WTC11 (cell line): ENCODE measurements at regions not wholly inside any gene's neighbourhood (a gene's known extent, or its start where the extent isn't known, plus 50 kb on each side); places are given as distances from the start of the nearest gene placed in this dataset.

Experiments
- ATAC-seq: fragments of 200-7000 bp; cut with Tn5 transposase; 2 replicates; pipeline ENCODE4 v1.10.0; 2021; ENCODE audit warnings: mild to moderate bottlenecking, moderate library complexity
- CTCF ChIA-PET: fragments of 300-600 bp; sonication (Branson Sonifier 250); formaldehyde crosslinking; loops from one replicate; lab custom pipeline; 2021; ENCODE audit warnings: antibody characterized with exemption; lab: Charles Lee
- POLR2A ChIA-PET: fragments of 350-600 bp; sonication (Branson Sonifier 250); formaldehyde crosslinking; loops from one replicate; lab custom pipeline; 2021; ENCODE audit warnings: antibody characterized with exemption; lab: Charles Lee
- DNase-seq: peaks from one replicate; pipeline ENCODE4 v3.0.0; 2021; ENCODE audit warnings: low spot score
- H3K27ac Mint-ChIP-seq: 2 replicates; pipeline ENCODE4 v1.8.0; 2021; ENCODE audit warnings: mixed read lengths
- H3K27me3 Mint-ChIP-seq: 2 replicates; pipeline ENCODE4 v1.8.0; 2021; ENCODE audit warnings: low read depth, mild to moderate bottlenecking, moderate library complexity, mixed read lengths
- H3K36me3 Mint-ChIP-seq: 2 replicates; pipeline ENCODE4 v1.8.0; 2021; ENCODE audit warnings: mixed read lengths
- H3K4me1 Mint-ChIP-seq: 2 replicates; pipeline ENCODE4 v1.8.0; 2022; ENCODE audit warnings: mixed read lengths
- H3K4me3 Mint-ChIP-seq: 2 replicates; pipeline ENCODE4 v1.8.0; 2021; ENCODE audit warnings: mild to moderate bottlenecking, moderate library complexity, mixed read lengths
- H3K9me3 Mint-ChIP-seq: 2 replicates; pipeline ENCODE4 v1.8.0; 2021; ENCODE audit warnings: mixed read lengths
- AR ChIP-seq: fragments of 250-450 bp; sonication (Bioruptor Pico); IDR thresholded peaks from 2 replicates; pipeline ENCODE4 v1.9.0; 2021; ENCODE audit warnings: mild to moderate bottlenecking
- ATF1 ChIP-seq: sonication (generic); formaldehyde crosslinking; IDR thresholded peaks from 2 replicates; pipeline ENCODE4 v1.8.1; 2023; ENCODE audit warnings: mild to moderate bottlenecking, moderate library complexity, missing genetic modification reagents
- CREB1 ChIP-seq: sonication (generic); formaldehyde crosslinking; IDR thresholded peaks from 2 replicates; pipeline ENCODE4 v1.8.0; 2023; ENCODE audit warnings: mild to moderate bottlenecking, missing genetic modification reagents
- CREM ChIP-seq: sonication (generic); formaldehyde crosslinking; IDR thresholded peaks from 2 replicates; pipeline ENCODE4 v1.8.1; 2022; ENCODE audit warnings: mild to moderate bottlenecking, missing genetic modification reagents, moderate library complexity
- E2F5 ChIP-seq: sonication (generic); formaldehyde crosslinking; IDR thresholded peaks from 2 replicates; pipeline ENCODE4 v1.8.1; 2022; ENCODE audit warnings: mild to moderate bottlenecking, moderate library complexity, missing genetic modification reagents
- FOXJ3 ChIP-seq: sonication (generic); formaldehyde crosslinking; IDR thresholded peaks from 2 replicates; pipeline ENCODE4 v1.9.0; 2021; ENCODE audit warnings: missing genetic modification reagents, mild to moderate bottlenecking, borderline replicate concordance
- FOXP1 ChIP-seq: sonication (generic); formaldehyde crosslinking; IDR thresholded peaks from 2 replicates; pipeline ENCODE4 v1.8.0; 2022; ENCODE audit warnings: missing genetic modification reagents, mild to moderate bottlenecking, moderate library complexity, borderline replicate concordance
- FOXP4 ChIP-seq: sonication (generic); formaldehyde crosslinking; IDR thresholded peaks from 2 replicates; pipeline ENCODE4 v1.8.0; 2022; ENCODE audit warnings: mild to moderate bottlenecking, missing genetic modification reagents
- HMGXB4 ChIP-seq: sonication (generic); formaldehyde crosslinking; IDR thresholded peaks from 2 replicates; pipeline ENCODE4 v1.8.1; 2023; ENCODE audit warnings: mild to moderate bottlenecking, moderate library complexity, missing genetic modification reagents
- JAZF1 ChIP-seq: fragments of 250-450 bp; sonication (Bioruptor Pico); IDR thresholded peaks from 2 replicates; pipeline ENCODE4 v1.9.0; 2021; ENCODE audit warnings: moderate library complexity, mild to moderate bottlenecking, inconsistent platforms
- MYBL2 ChIP-seq: sonication (generic); formaldehyde crosslinking; IDR thresholded peaks from 2 replicates; pipeline ENCODE4 v1.8.1; 2023; ENCODE audit warnings: mild to moderate bottlenecking, moderate library complexity, missing genetic modification reagents
- NR1H2 ChIP-seq: sonication (generic); formaldehyde crosslinking; IDR thresholded peaks from 2 replicates; pipeline ENCODE4 v1.9.0; 2021; ENCODE audit warnings: mild to moderate bottlenecking, moderate library complexity, missing genetic modification reagents
- PREB ChIP-seq: sonication (generic); formaldehyde crosslinking; IDR thresholded peaks from 2 replicates; pipeline ENCODE4 v1.8.1; 2022; ENCODE audit warnings: mild to moderate bottlenecking, missing genetic modification reagents, moderate library complexity, borderline replicate concordance
- ZNF219 ChIP-seq: sonication (generic); formaldehyde crosslinking; IDR thresholded peaks from 2 replicates; pipeline ENCODE4 v1.8.0; 2023; ENCODE audit warnings: missing genetic modification reagents, mild to moderate bottlenecking, borderline replicate concordance
- ZNF263 ChIP-seq: sonication (generic); formaldehyde crosslinking; IDR thresholded peaks from 2 replicates; pipeline ENCODE4 v1.8.1; 2022; ENCODE audit warnings: low read depth, mild to moderate bottlenecking, moderate library complexity, missing genetic modification reagents
- ZNF396 ChIP-seq: fragments of 250-450 bp; sonication (Bioruptor Pico); IDR thresholded peaks from 2 replicates; pipeline ENCODE4 v1.8.0; 2021; ENCODE audit warnings: mild to moderate bottlenecking, moderate library complexity, borderline replicate concordance
- ZNF425 ChIP-seq: fragments of 250-450 bp; sonication (Bioruptor Pico); conservative IDR thresholded peaks from 2 replicates; pipeline ENCODE4 v1.9.0; 2021; ENCODE audit warnings: mild to moderate bottlenecking
- ZNF671 ChIP-seq: fragments of 250-450 bp; sonication (Bioruptor Pico); IDR thresholded peaks from 2 replicates; pipeline ENCODE4 v1.8.0; 2021; ENCODE audit warnings: mild to moderate bottlenecking

GRCh38 chrX:146141221-146141620, 323.6 kb downstream of the SLITRK2 start:
- ChIA-PET POLR2A (no interaction called here), CTCF (no interaction called here)

GRCh38 chrX:146144039-146144438, 326.4 kb downstream of the SLITRK2 start:
- Mint-ChIP-seq H3K36me3 (peaks cover 22% of the 10 kb centered on the region), H3K4me3 (no peak overlapping the region), H3K4me1 (no peaks in the 10 kb centered on the region), H3K27ac (no peak overlapping the region), H3K27me3 (peaks cover 2% of the 10 kb centered on the region; the same call in 1 of the 2 replicates), H3K9me3 (peaks cover 40% of the 10 kb centered on the region)
- ChIA-PET CTCF (no interaction called here), POLR2A (no interaction called here)
- ATAC-seq (no peak), DNase-seq (no peak)
- no peak for TF ChIP-seq MYBL2 (CRISPR knock-in tag)
- TF ChIP-seq FOXP1 = no peak
- TF ChIP-seq PREB (CRISPR knock-in tag) = no peak
- no peak for TF ChIP-seq CREM (CRISPR knock-in tag)
- no peak for TF ChIP-seq HMGXB4 (CRISPR knock-in tag)
- TF ChIP-seq CREB1 = no peak
- no peak for TF ChIP-seq JAZF1

More at GRCh38 chrX:146141221-146141620, 323.6 kb downstream of the SLITRK2 start:
- Mint-ChIP-seq H3K9me3 (peaks cover 44% of the 10 kb centered on the region), H3K27me3 (peaks cover 2% of the 10 kb centered on the region; the same call in 1 of the 2 replicates), H3K27ac (no peak overlapping the region), H3K36me3 (peaks cover 27% of the 10 kb centered on the region), H3K4me3 (no peak overlapping the region), H3K4me1 (no peaks in the 10 kb centered on the region)
- ATAC-seq = no peak
- no peak for DNase-seq
- TF ChIP-seq ZNF219 (CRISPR knock-in tag) = no peak
- TF ChIP-seq, all 79 proteins: peak for 0

GRCh38 chrX:146154191-146154590, 336.6 kb downstream of the SLITRK2 start:
- ChIA-PET CTCF (no interaction called here), POLR2A (no interaction called here)
- DNase-seq (no peak), ATAC-seq (no peak)
- Mint-ChIP-seq H3K4me3 (no peak overlapping the region), H3K9me3 (peaks cover 26% of the 10 kb centered on the region), H3K36me3 (peaks cover 25% of the 10 kb centered on the region), H3K27me3 (no peaks in the 10 kb centered on the region), H3K27ac (no peak overlapping the region), H3K4me1 (no peaks in the 10 kb centered on the region)
- no peak for TF ChIP-seq ZNF671 (CRISPR knock-in tag)
- TF ChIP-seq E2F5 (CRISPR knock-in tag) = no peak
- no peak for TF ChIP-seq ZNF396 (CRISPR knock-in tag)
- TF ChIP-seq ATF1 = no peak
- TF ChIP-seq ZNF425 = no peak
- TF ChIP-seq AR (CRISPR knock-in tag) = no peak
- TF ChIP-seq ZNF263 (CRISPR knock-in tag) = no peak
- no peak for TF ChIP-seq FOXJ3 (CRISPR knock-in tag)
- no peak for TF ChIP-seq FOXP4 (CRISPR knock-in tag)
- no peak for TF ChIP-seq NR1H2
